HEK293 (cell line): ENCODE measurements at regions not wholly inside any gene's neighbourhood (a gene's known extent, or its start where the extent isn't known, plus 50 kb on each side); places are given as distances from the start of the nearest gene placed in this dataset.

Experiments used
- CTCF ChIP-seq: fragments of 450-650 bp; formaldehyde crosslinking; IDR thresholded peaks from 2 replicates; pipeline ENCODE4 v1.5.1; 2016; ENCODE audit warnings: missing biosample characterization, missing genetic modification characterization
- PRDM6 ChIP-seq: fragments of 450-650 bp; formaldehyde crosslinking; IDR thresholded peaks from 2 replicates; pipeline ENCODE4 v1.5.1; 2017; ENCODE audit warnings: missing biosample characterization, missing genetic modification characterization
- TCF7L2 ChIP-seq: IDR thresholded peaks from 2 replicates; pipeline ENCODE4 v1.6.1; 2011; ENCODE audit warnings: low read depth, mild to moderate bottlenecking, inconsistent platforms, low read length, moderate library complexity, borderline replicate concordance
- YY1 ChIP-seq: fragments of 450-650 bp; formaldehyde crosslinking; IDR thresholded peaks from 2 replicates; pipeline ENCODE4 v1.5.1; 2018; ENCODE audit warnings: missing biosample characterization, missing genetic modification characterization
- ZNF292 ChIP-seq: fragments of 450-650 bp; formaldehyde crosslinking; IDR thresholded peaks from 2 replicates; pipeline ENCODE4 v1.5.1; 2016; ENCODE audit warnings: low read depth, missing biosample characterization, missing genetic modification characterization, borderline replicate concordance
- ZNF513 ChIP-seq: fragments of 450-650 bp; IDR thresholded peaks from 2 replicates; pipeline ENCODE4 v1.5.1; 2018; ENCODE audit warnings: missing biosample characterization, missing genetic modification characterization
- ZNF623 ChIP-seq: fragments of 450-650 bp; formaldehyde crosslinking; IDR thresholded peaks from 2 replicates; pipeline ENCODE4 v1.5.1; 2016; ENCODE audit warnings: missing biosample characterization, missing genetic modification characterization
- ZNF701 ChIP-seq: fragments of 450-650 bp; formaldehyde crosslinking; IDR thresholded peaks from 2 replicates; pipeline ENCODE4 v1.5.1; 2016; ENCODE audit warnings: missing biosample characterization, missing genetic modification characterization
- TF ChIP-seq, protein P1 (sequence below): fragments of 450-650 bp; formaldehyde crosslinking; IDR thresholded peaks from 2 replicates; pipeline ENCODE4 v1.5.1; 2016; ENCODE audit warnings: missing biosample characterization, missing genetic modification characterization

DNA sequence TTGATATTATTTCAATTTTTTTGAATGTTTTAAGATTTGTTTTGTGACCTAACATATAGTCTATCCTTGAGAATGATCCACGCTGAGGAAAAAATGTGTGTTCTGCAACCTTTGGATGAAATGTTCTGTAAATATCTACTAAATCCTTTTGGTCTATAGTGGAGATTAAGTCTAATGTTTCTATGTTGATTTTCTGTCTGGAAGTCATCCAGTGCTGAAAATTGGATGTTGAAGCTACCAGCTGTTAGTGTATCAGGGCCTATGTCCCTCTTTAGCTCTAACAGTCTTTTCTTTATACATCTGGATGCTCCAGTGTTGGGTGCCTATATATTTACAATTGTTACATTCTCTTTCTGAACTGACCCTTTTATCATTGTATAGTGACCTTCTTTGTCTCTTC, 422.3 kb downstream of the TMEM232 start:
- TF ChIP-seq PRDM6 (tag by site-specific recombination) (no peak), ZNF623 (tag by site-specific recombination) (no peak), YY1 (tag by site-specific recombination) (no peak), CTCF (tag by site-specific recombination) (no peak), ZNF701 (tag by site-specific recombination) (no peak), ZNF292 (tag by site-specific recombination) (no peak), ZNF513 (tag by site-specific recombination) (no peak), TCF7L2 (no peak)
- TF ChIP-seq, protein P1, sequence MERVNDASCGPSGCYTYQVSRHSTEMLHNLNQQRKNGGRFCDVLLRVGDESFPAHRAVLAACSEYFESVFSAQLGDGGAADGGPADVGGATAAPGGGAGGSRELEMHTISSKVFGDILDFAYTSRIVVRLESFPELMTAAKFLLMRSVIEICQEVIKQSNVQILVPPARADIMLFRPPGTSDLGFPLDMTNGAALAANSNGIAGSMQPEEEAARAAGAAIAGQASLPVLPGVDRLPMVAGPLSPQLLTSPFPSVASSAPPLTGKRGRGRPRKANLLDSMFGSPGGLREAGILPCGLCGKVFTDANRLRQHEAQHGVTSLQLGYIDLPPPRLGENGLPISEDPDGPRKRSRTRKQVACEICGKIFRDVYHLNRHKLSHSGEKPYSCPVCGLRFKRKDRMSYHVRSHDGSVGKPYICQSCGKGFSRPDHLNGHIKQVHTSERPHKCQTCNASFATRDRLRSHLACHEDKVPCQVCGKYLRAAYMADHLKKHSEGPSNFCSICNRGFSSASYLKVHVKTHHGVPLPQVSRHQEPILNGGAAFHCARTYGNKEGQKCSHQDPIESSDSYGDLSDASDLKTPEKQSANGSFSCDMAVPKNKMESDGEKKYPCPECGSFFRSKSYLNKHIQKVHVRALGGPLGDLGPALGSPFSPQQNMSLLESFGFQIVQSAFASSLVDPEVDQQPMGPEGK (tag by site-specific recombination) = no peak
